ENCODE measurements at regions not wholly inside any gene's neighbourhood (a gene's known extent, or its start where the extent isn't known, plus 50 kb on each side); places are given as distances from the start of the nearest gene placed in this dataset.

- TF ChIP-seq POLR2A (IDR thresholded peaks at IDR 0.05) (no peak), CTCF (IDR thresholded peaks at IDR 0.05) (no peak)
These were observed 61.1 kb upstream of the TMEM132D start for GRCh38 chr12:129964826-129965457.
